Suprapubic skin (tissue), 4 donors: ENCODE measurements at regions not wholly inside any gene's neighbourhood (a gene's known extent, or its start where the extent isn't known, plus 50 kb on each side); places are given as distances from the start of the nearest gene placed in this dataset.

ENCODE experiments used
- DNase-seq, 2 donors: peaks; one replicate each; pipeline ENCODE4 v3.0.0-alpha.2; 2019; ENCODE audit warnings: low spot score in 2 of 2
- H3K27ac ChIP-seq: fragments of 200-600 bp; sonication (generic); one replicate; pipeline ENCODE4 v1.5.1; 2019
- H3K27me3 ChIP-seq: fragments of 200-600 bp; sonication (generic); one replicate; pipeline ENCODE4 v1.5.1; 2019
- H3K36me3 ChIP-seq: fragments of 200-600 bp; sonication (generic); one replicate; pipeline ENCODE4 v1.5.1; 2019
- H3K4me1 ChIP-seq: fragments of 200-600 bp; sonication (generic); one replicate; pipeline ENCODE4 v1.5.1; 2019
- H3K4me3 ChIP-seq: fragments of 200-600 bp; sonication (generic); one replicate; pipeline ENCODE4 v1.5.1; 2019; ENCODE audit warnings: mild to moderate bottlenecking
- H3K9me3 ChIP-seq: fragments of 200-600 bp; sonication (generic); one replicate; pipeline ENCODE4 v1.5.1; 2019
- EP300 ChIP-seq: sonication (generic); formaldehyde crosslinking; IDR thresholded peaks from one replicate; pipeline ENCODE4 v1.6.1; 2017; ENCODE audit warnings: antibody characterized with exemption
- POLR2A ChIP-seq, 2 donors: fragments of 450-650 bp; IDR thresholded peaks; one replicate each; pipeline ENCODE4 v1.6.1; 2017; ENCODE audit warnings: antibody characterized with exemption in 2 of 2, mild to moderate bottlenecking in 2 of 2, moderate library complexity in 2 of 2
- POLR2AphosphoS5 ChIP-seq, 3 donors: sonication (generic); formaldehyde crosslinking; IDR thresholded peaks; one replicate each; pipeline ENCODE4 v1.6.1; 2017; ENCODE audit warnings: antibody characterized with exemption in 3 of 3
- WGBS: methylation state at CpG from one replicate; pipeline ENCODE4 v1.1.5; 2018; 5-methylcytosine and 5-hydroxymethylcytosine counted together
- TF ChIP-seq, protein P1 (sequence below), 2 donors: fragments of 200-600 bp in 1 of 2; fragments of 450-650 bp in 1 of 2; sonication (generic) in 1 of 2; IDR thresholded peaks; one replicate each; pipeline ENCODE4 v1.5.1; 2016 to 2019; ENCODE audit warnings: antibody characterized with exemption in 2 of 2, mild to moderate bottlenecking in 1 of 2, moderate library complexity in 1 of 2

- no peak for DNase-seq
- peaks cover 5% of the 10 kb centered on the region for H3K9me3 ChIP-seq
- H3K36me3 ChIP-seq, result no peaks in the 10 kb centered on the region
- no peak overlapping the region for H3K4me3 ChIP-seq
- no peaks in the 10 kb centered on the region for H3K4me1 ChIP-seq
- TF ChIP-seq POLR2AphosphoS5 (IDR thresholded peaks at IDR 0.05), result no peak
- TF ChIP-seq POLR2A (IDR thresholded peaks at IDR 0.05), result no peak
- TF ChIP-seq EP300, result no peak
- TF ChIP-seq, protein P1, sequence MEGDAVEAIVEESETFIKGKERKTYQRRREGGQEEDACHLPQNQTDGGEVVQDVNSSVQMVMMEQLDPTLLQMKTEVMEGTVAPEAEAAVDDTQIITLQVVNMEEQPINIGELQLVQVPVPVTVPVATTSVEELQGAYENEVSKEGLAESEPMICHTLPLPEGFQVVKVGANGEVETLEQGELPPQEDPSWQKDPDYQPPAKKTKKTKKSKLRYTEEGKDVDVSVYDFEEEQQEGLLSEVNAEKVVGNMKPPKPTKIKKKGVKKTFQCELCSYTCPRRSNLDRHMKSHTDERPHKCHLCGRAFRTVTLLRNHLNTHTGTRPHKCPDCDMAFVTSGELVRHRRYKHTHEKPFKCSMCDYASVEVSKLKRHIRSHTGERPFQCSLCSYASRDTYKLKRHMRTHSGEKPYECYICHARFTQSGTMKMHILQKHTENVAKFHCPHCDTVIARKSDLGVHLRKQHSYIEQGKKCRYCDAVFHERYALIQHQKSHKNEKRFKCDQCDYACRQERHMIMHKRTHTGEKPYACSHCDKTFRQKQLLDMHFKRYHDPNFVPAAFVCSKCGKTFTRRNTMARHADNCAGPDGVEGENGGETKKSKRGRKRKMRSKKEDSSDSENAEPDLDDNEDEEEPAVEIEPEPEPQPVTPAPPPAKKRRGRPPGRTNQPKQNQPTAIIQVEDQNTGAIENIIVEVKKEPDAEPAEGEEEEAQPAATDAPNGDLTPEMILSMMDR (IDR thresholded peaks at IDR 0.05), result no peak
- no peak overlapping the region for H3K27ac ChIP-seq
- H3K27me3 ChIP-seq, result no peaks in the 10 kb centered on the region
- 89% methylated on average over 3 of the region's 3 CpGs for WGBS
These were observed 1085.4 kb upstream of the SORCS1 start for GRCh38 chr10:108249940-108250339.

- TF ChIP-seq, protein P1 (IDR thresholded peaks at IDR 0.05), result no peak
- no peak for TF ChIP-seq POLR2A (IDR thresholded peaks at IDR 0.05)
- no peak for TF ChIP-seq EP300
- no peak for TF ChIP-seq POLR2AphosphoS5 (IDR thresholded peaks at IDR 0.05)
- Histone ChIP-seq H3K27me3 (no peaks in the 10 kb centered on the region), H3K4me3 (no peak overlapping the region), H3K36me3 (no peaks in the 10 kb centered on the region), H3K27ac (no peak overlapping the region), H3K9me3 (peaks cover 9% of the 10 kb centered on the region), H3K4me1 (no peaks in the 10 kb centered on the region)
- WGBS, result 94% methylated on average over 8 of the region's 9 CpGs
- DNase-seq, result no peak
These were observed 1080.1 kb upstream of the SORCS1 start for GRCh38 chr10:108244443-108245228.

- TF ChIP-seq, protein P1 (IDR thresholded peaks at IDR 0.05), result no peak
- TF ChIP-seq POLR2AphosphoS5 (IDR thresholded peaks at IDR 0.05), result no peak
- no peak for TF ChIP-seq EP300
- TF ChIP-seq POLR2A (IDR thresholded peaks at IDR 0.05), result no peak
- H3K36me3 ChIP-seq, result no peaks in the 10 kb centered on the region
- peaks cover 5% of the 10 kb centered on the region for H3K9me3 ChIP-seq
- no peaks in the 10 kb centered on the region for H3K4me1 ChIP-seq
- DNase-seq, result no peak
- H3K27ac ChIP-seq, result no peak overlapping the region
- no peak overlapping the region for H3K4me3 ChIP-seq
- 88% methylated on average over 1 of the region's 1 CpG for WGBS
- H3K27me3 ChIP-seq, result no peaks in the 10 kb centered on the region
These were observed 1076.7 kb upstream of the SORCS1 start for GRCh38 chr10:108241166-108241565.

GRCh38 chr10:108238261-108238660 is 1073.8 kb upstream of the SORCS1 start:
- Histone ChIP-seq H3K36me3 (no peaks in the 10 kb centered on the region), H3K27me3 (no peaks in the 10 kb centered on the region), H3K27ac (no peak overlapping the region), H3K4me3 (no peak overlapping the region), H3K4me1 (no peaks in the 10 kb centered on the region), H3K9me3 (no peaks in the 10 kb centered on the region)
- 28% methylated on average over 1 of the region's 1 CpG for WGBS
- TF ChIP-seq POLR2A (IDR thresholded peaks at IDR 0.05), result no peak
- TF ChIP-seq, protein P1 (IDR thresholded peaks at IDR 0.05), result no peak
- TF ChIP-seq EP300, result no peak
- TF ChIP-seq POLR2AphosphoS5 (IDR thresholded peaks at IDR 0.05), result no peak
- no peak for DNase-seq

- H3K9me3 ChIP-seq, result no peaks in the 10 kb centered on the region
- WGBS, result 80% methylated on average over 5 of the region's 5 CpGs
These were observed 1066.1 kb upstream of the SORCS1 start for GRCh38 chr10:108230478-108231170.

More at GRCh38 chr10:108230478-108231170, 1066.1 kb upstream of the SORCS1 start:
- Histone ChIP-seq H3K36me3 (no peaks in the 10 kb centered on the region), H3K4me1 (no peaks in the 10 kb centered on the region), H3K4me3 (no peak overlapping the region), H3K27me3 (no peaks in the 10 kb centered on the region), H3K27ac (no peak overlapping the region)
- no peak for TF ChIP-seq EP300
- no peak for TF ChIP-seq POLR2AphosphoS5 (IDR thresholded peaks at IDR 0.05)
- TF ChIP-seq, protein P1 (IDR thresholded peaks at IDR 0.05), result no peak
- no peak for TF ChIP-seq POLR2A (IDR thresholded peaks at IDR 0.05)
- no peak for DNase-seq
